ENCODE measurements at regions not wholly inside any gene's neighbourhood (a gene's known extent, or its start where the extent isn't known, plus 50 kb on each side); places are given as distances from the start of the nearest gene placed in this dataset.
A peak's percentile ranks its signal among the peaks of the same experiment; 100 is the strongest.

DNA sequence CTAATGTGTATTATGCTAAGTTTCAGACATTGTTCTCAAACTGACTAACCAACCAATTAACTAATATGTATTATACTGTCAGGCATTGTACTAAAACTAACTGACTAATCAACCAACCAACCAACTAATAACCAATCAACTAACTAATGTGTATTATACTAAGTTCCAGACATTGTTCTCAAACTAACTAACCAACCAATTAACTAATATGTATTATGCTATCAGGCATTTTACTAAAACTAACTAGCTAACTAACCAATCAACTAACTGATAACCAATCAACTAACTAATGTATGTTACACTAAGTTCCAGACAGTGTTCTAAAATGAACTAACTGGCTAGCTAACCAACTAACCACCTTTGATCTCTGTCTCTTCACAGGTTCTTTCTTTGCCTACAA lies 152.3 kb downstream of the SUDS3 start:
- H3K27ac ChIP-seq: no peak overlapping the region
- ATAC-seq (ENCODE audit: low FRiP score in 2 of 2): no peak
- H3K36me3 ChIP-seq: no peaks in the 10 kb centered on the region
- no peak for DNase-seq
- TF ChIP-seq, protein P1, sequence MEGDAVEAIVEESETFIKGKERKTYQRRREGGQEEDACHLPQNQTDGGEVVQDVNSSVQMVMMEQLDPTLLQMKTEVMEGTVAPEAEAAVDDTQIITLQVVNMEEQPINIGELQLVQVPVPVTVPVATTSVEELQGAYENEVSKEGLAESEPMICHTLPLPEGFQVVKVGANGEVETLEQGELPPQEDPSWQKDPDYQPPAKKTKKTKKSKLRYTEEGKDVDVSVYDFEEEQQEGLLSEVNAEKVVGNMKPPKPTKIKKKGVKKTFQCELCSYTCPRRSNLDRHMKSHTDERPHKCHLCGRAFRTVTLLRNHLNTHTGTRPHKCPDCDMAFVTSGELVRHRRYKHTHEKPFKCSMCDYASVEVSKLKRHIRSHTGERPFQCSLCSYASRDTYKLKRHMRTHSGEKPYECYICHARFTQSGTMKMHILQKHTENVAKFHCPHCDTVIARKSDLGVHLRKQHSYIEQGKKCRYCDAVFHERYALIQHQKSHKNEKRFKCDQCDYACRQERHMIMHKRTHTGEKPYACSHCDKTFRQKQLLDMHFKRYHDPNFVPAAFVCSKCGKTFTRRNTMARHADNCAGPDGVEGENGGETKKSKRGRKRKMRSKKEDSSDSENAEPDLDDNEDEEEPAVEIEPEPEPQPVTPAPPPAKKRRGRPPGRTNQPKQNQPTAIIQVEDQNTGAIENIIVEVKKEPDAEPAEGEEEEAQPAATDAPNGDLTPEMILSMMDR (IDR thresholded peaks at IDR 0.05): no peak
- TF ChIP-seq POLR2A (IDR thresholded peaks at IDR 0.05) (no peak), POLR2AphosphoS5 (IDR thresholded peaks at IDR 0.05) (no peak), EP300 (IDR thresholded peaks at IDR 0.05) (no peak)
- H3K4me3 ChIP-seq: no peak overlapping the region
- no peaks in the 10 kb centered on the region for H3K4me1 ChIP-seq
- no peaks in the 10 kb centered on the region for H3K9me3 ChIP-seq
- H3K27me3 ChIP-seq: no peaks in the 10 kb centered on the region

DNA sequence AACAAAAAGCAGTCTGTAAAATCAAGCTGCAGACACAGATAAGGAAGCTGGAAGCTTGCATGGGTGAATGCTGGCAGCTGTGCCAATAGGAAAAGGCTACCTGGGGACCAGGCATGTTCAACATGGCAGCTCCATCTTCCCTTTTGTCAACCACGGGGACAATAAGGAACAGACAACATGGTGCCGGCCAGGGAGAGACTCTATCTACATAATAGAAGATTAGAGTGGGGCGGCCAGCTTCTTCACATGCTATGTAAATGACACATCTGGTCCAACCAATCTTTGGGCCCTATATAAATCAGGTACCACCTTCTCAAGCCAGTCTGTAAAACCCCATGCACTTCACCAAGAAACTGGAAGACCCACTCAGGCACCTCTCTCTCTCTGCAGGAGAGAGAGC lies 157.6 kb downstream of the SUDS3 start:
- H3K27me3 ChIP-seq: no peaks in the 10 kb centered on the region
- H3K36me3 ChIP-seq: no peaks in the 10 kb centered on the region
- no peak for ATAC-seq (ENCODE audit: low FRiP score in 2 of 2)
- TF ChIP-seq POLR2AphosphoS5 (IDR thresholded peaks at IDR 0.05) (no peak), POLR2A (IDR thresholded peaks at IDR 0.05) (no peak), EP300 (IDR thresholded peaks at IDR 0.05) (no peak)
- TF ChIP-seq, protein P1 (IDR thresholded peaks at IDR 0.05): no peak
- H3K27ac ChIP-seq: no peak overlapping the region
- H3K4me3 ChIP-seq: no peak overlapping the region
- no peaks in the 10 kb centered on the region for H3K4me1 ChIP-seq
- no peaks in the 10 kb centered on the region for H3K9me3 ChIP-seq
- no peak for DNase-seq
- WGBS, 2 donors: 63 to 66% methylated on average over 3 of the region's 3 CpGs

DNA sequence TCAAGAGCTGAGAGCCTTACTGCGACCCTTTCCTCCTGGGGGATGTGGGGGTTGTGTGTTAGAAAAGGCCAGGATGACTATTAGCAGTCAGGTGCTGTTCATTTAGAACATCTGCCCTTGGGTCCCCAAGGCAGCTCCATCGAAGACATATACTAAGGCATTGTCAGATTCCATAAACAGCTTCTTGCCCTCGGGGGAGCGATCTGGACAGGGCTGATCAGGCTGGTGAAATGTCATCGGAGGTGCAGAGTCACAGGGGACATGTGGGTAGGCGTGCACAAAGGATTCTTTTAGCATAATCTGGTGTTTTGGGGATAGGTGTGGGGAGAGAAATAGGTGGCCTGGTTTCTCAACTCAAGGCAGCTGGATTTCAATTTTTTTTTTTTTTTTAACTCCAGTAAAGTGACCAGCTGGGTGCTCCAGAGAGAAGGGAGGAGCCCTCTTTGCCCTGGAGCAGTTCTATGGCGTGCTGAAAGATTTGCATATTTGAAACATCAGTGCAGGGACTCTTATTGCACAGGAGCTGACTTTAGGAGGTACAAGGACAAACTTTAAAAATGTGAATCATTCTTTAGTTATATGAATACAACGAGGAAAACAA lies 160.1 kb downstream of the SUDS3 start:
- Histone ChIP-seq H3K4me1 (no peaks in the 10 kb centered on the region), H3K36me3 (no peaks in the 10 kb centered on the region), H3K4me3 (no peak overlapping the region), H3K27me3 (no peaks in the 10 kb centered on the region), H3K9me3 (no peaks in the 10 kb centered on the region), H3K27ac (no peak overlapping the region)
- DNase-seq (no peak), ATAC-seq (ENCODE audit: low FRiP score in 2 of 2) (no peak)
- TF ChIP-seq POLR2A (IDR thresholded peaks at IDR 0.05): no peak
- TF ChIP-seq EP300 (IDR thresholded peaks at IDR 0.05): no peak
- TF ChIP-seq, protein P1 (IDR thresholded peaks at IDR 0.05): no peak
- TF ChIP-seq POLR2AphosphoS5 (IDR thresholded peaks at IDR 0.05): no peak
- 56 to 79% methylated on average over 8 of the region's 8 CpGs for WGBS, 2 donors

DNA sequence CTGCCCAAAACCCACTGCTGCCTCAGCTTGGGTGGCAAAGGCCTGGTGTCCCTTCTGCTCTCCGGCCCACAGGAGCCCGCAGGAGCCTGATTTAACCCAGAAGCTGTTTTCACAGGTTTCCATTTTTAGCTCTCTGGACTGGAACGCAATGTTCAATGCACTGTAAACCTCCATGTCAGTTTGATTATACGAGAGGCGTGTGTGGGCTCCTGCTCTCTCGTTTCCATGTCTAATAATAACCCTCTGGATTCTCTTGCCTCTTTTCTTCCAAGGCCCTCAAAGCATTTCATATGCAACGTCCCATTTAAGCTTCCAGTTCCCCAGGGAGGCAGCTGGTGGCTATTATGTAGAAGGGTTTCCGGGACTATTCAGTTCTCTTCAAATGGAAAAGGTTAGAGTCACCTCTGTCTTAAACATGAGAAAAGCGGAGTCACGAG lies 161.1 kb downstream of the SUDS3 start:
- no peaks in the 10 kb centered on the region for H3K9me3 ChIP-seq
- no peak overlapping the region for H3K4me3 ChIP-seq
- TF ChIP-seq EP300 (IDR thresholded peaks at IDR 0.05) (peak in 1 of 4 donors; percentile 57), POLR2A (IDR thresholded peaks at IDR 0.05) (no peak)
- ATAC-seq (ENCODE audit: low FRiP score in 2 of 2) (no peak), DNase-seq (no peak)
- H3K36me3 ChIP-seq: no peaks in the 10 kb centered on the region
- H3K27me3 ChIP-seq: no peaks in the 10 kb centered on the region
- 69 to 73% methylated on average over 10 of the region's 10 CpGs for WGBS, 2 donors
- H3K27ac ChIP-seq: peak overlapping the region in 1 of 4 donors; percentile 36
- H3K4me1 ChIP-seq: no peaks in the 10 kb centered on the region

DNA sequence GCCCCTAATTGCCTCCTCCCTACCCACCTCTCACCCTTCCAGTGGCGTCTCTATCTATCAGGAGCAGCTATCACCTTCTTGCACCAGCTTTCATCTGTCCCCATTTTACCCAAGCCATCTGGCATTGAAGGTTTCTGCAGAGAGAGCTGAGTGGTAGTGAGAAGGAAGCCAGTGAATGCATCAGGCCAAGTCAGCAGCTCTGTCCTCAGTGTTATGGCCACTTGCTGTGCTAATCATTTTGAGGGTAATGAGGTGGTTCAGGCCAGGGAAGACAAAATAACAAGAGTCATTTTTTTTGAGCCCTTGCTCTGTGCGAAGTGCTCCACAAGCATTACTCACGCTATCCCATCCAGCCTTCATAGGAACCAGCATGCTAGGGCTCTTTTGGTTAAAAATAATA lies 164.7 kb downstream of the SUDS3 start:
- H3K4me1 ChIP-seq: no peaks in the 10 kb centered on the region
- no peak for ATAC-seq (ENCODE audit: low FRiP score in 2 of 2)
- H3K27ac ChIP-seq: no peak overlapping the region
- DNase-seq: no peak
- H3K27me3 ChIP-seq: no peaks in the 10 kb centered on the region
- no peaks in the 10 kb centered on the region for H3K36me3 ChIP-seq
- WGBS, 2 donors: 64 to 71% methylated on average over 3 of the region's 3 CpGs
- no peaks in the 10 kb centered on the region for H3K9me3 ChIP-seq
- no peak overlapping the region for H3K4me3 ChIP-seq
- TF ChIP-seq, protein P1 (IDR thresholded peaks at IDR 0.05): no peak
- no peak for TF ChIP-seq POLR2AphosphoS5 (IDR thresholded peaks at IDR 0.05)
- TF ChIP-seq POLR2A (IDR thresholded peaks at IDR 0.05): no peak
- no peak for TF ChIP-seq EP300 (IDR thresholded peaks at IDR 0.05)
